Esophagus muscularis mucosa (tissue), 4 donors: ENCODE measurements at regions not wholly inside any gene's neighbourhood (a gene's known extent, or its start where the extent isn't known, plus 50 kb on each side); places are given as distances from the start of the nearest gene placed in this dataset.

Experiments used
- DNase-seq: peaks from one replicate; pipeline ENCODE4 v3.0.0-alpha.2; 2017; ENCODE audit errors: extremely low spot score
- H3K27ac ChIP-seq, 4 donors: fragments of 200-600 bp; sonication (generic); replicated peaks in 1 of 4; 1 replicate in 3 of 4; 2 replicates in 1 of 4; pipeline ENCODE4 v1.5.1; 2016 to 2019; ENCODE audit warnings: mild to moderate bottlenecking in 1 of 4
- H3K27me3 ChIP-seq, 4 donors: fragments of 200-600 bp; sonication (generic); one replicate each; pipeline versions ENCODE4 v1.5.1 to v1.6.0; 2016 to 2019
- H3K36me3 ChIP-seq, 4 donors: fragments of 200-600 bp; sonication (generic); one replicate each; pipeline ENCODE4 v1.5.1; 2016 to 2019
- H3K4me1 ChIP-seq, 4 donors: fragments of 200-600 bp; sonication (generic); one replicate each; pipeline ENCODE4 v1.5.1; 2016 to 2019
- H3K4me3 ChIP-seq, 4 donors: fragments of 200-600 bp; sonication (generic); 1 replicate in 2 of 4; 2 replicates in 2 of 4; pipeline ENCODE4 v1.5.1; 2016 to 2019; ENCODE audit warnings: mild to moderate bottlenecking in 4 of 4, moderate library complexity in 1 of 4
- H3K9me3 ChIP-seq, 4 donors: fragments of 200-600 bp; sonication (generic); 1 replicate in 3 of 4; 2 replicates in 1 of 4; pipeline ENCODE4 v1.5.1; 2016 to 2019
- EP300 ChIP-seq: sonication (generic); formaldehyde crosslinking; IDR thresholded peaks from one replicate; pipeline ENCODE4 v1.6.1; 2017; ENCODE audit warnings: antibody characterized with exemption
- POLR2A ChIP-seq: fragments of 450-650 bp; IDR thresholded peaks from one replicate; pipeline ENCODE4 v1.6.1; 2017; ENCODE audit warnings: antibody characterized with exemption, moderate library complexity, mild to moderate bottlenecking, low read depth
- POLR2AphosphoS5 ChIP-seq, 2 donors: sonication (generic); formaldehyde crosslinking; IDR thresholded peaks; one replicate each; pipeline ENCODE4 v1.6.1; 2017; ENCODE audit warnings: antibody characterized with exemption in 2 of 2
- WGBS: methylation state at CpG from one replicate; pipeline ENCODE4 v1.1.5; 2018; 5-methylcytosine and 5-hydroxymethylcytosine counted together
- intact Hi-C: fragments of 100-400 bp; cut with DNase I; formaldehyde crosslinking; loops from one replicate; pipeline ENCODE4 v1.15.1; 2023
- TF ChIP-seq, protein P1 (sequence below), 3 experiments: fragments of 200-600 bp in 2 of 3; fragments of 450-650 bp in 1 of 3; sonication (generic) in 2 of 3; IDR thresholded peaks; one replicate each; pipeline ENCODE4 v1.5.1; 2017 to 2019; ENCODE audit warnings: antibody characterized with exemption in 3 of 3, mild to moderate bottlenecking in 2 of 3, moderate library complexity in 1 of 3

DNA sequence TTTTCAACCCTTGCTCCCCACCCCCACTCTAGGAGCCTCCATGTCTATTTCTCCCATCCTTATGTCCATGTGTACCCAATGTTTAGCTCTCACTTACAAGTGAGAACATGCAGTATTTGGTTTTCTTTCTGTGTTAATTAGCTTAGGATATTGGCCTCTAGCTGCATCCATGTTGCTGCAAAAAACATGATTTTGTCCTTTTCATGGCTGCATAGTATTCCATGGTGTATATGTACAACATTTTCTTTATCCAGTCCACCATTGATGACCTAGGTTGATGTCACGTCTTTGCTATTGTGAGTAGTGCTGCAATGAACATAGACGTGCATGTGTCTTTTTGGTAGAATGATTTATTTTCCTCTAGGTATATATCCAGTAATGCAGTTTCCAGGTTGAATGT lies 472.8 kb downstream of the ZNF674 start:
- Histone ChIP-seq H3K36me3 (no peaks in the 10 kb centered on the region), H3K27ac (no peak overlapping the region), H3K9me3 (peaks cover 0 to 11% (median 0%) of the 10 kb centered on the region in 4 donors), H3K4me1 (no peaks in the 10 kb centered on the region), H3K27me3 (no peaks in the 10 kb centered on the region), H3K4me3 (no peak overlapping the region)
- no peak for DNase-seq
- WGBS = 78% methylated on average over 2 of the region's 2 CpGs
- intact Hi-C loops = no loop called here
- TF ChIP-seq EP300 (no peak), POLR2A (no peak), POLR2AphosphoS5 (IDR thresholded peaks at IDR 0.05) (no peak)
- TF ChIP-seq, protein P1, sequence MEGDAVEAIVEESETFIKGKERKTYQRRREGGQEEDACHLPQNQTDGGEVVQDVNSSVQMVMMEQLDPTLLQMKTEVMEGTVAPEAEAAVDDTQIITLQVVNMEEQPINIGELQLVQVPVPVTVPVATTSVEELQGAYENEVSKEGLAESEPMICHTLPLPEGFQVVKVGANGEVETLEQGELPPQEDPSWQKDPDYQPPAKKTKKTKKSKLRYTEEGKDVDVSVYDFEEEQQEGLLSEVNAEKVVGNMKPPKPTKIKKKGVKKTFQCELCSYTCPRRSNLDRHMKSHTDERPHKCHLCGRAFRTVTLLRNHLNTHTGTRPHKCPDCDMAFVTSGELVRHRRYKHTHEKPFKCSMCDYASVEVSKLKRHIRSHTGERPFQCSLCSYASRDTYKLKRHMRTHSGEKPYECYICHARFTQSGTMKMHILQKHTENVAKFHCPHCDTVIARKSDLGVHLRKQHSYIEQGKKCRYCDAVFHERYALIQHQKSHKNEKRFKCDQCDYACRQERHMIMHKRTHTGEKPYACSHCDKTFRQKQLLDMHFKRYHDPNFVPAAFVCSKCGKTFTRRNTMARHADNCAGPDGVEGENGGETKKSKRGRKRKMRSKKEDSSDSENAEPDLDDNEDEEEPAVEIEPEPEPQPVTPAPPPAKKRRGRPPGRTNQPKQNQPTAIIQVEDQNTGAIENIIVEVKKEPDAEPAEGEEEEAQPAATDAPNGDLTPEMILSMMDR (IDR thresholded peaks at IDR 0.05) = no peak

DNA sequence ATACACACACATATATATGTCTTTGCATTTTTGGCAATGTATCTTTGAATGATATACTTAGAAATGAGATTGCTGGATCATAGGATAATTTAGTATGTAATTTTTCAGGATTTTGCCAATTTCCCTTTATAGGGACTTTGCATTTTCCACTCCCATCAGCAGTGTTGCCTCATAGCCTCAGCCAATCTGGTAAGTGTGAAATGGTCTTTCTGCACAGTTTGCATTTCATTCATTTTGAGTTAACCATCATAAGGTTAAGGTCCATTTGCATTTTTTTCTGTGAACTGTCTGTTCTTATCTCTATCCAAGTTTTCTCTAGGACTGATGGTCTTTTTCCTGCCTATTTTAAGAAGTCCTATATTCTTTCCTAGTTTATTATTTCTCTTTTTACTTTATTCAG lies 474.8 kb downstream of the ZNF674 start:
- TF ChIP-seq EP300 = no peak
- TF ChIP-seq, protein P1 (IDR thresholded peaks at IDR 0.05) = no peak
- TF ChIP-seq POLR2A = no peak
- no peak for TF ChIP-seq POLR2AphosphoS5 (IDR thresholded peaks at IDR 0.05)

DNA sequence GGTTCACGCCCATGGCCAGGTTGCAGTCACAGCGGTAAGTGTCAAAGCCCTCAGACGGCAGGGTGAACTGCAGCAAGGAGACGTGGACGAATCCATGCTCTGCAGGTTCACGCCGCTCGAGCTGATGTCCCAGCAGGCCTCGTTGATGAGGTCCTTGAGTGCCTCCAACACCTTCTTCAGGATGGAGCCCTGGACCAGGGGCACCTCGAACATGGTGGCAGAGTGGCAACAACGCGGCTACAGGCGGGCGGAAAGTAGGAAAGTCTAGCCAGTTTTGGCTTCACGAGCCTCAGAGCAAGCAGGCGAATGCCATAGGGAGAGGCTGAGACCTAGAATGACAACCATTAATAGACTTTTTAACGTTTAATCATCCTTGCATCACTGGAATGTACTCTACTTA lies 485.9 kb downstream of the ZNF674 start:
- H3K9me3 ChIP-seq = peaks cover 0 to 9% (median 0%) of the 10 kb centered on the region in 4 donors
- H3K27me3 ChIP-seq = no peaks in the 10 kb centered on the region
- no peak overlapping the region for H3K27ac ChIP-seq
- H3K4me1 ChIP-seq = no peaks in the 10 kb centered on the region
- no peaks in the 10 kb centered on the region for H3K36me3 ChIP-seq
- TF ChIP-seq EP300 (no peak), POLR2AphosphoS5 (IDR thresholded peaks at IDR 0.05) (no peak), POLR2A (no peak)
- TF ChIP-seq, protein P1 (IDR thresholded peaks at IDR 0.05) = no peak
- no peak for DNase-seq
- WGBS = 83% methylated on average over 15 of the region's 17 CpGs
- intact Hi-C loops = no loop called here
- H3K4me3 ChIP-seq = no peak overlapping the region

More for the DNA sequence above, 474.8 kb downstream of the ZNF674 start:
- Histone ChIP-seq H3K27ac (no peak overlapping the region), H3K9me3 (peaks cover 0 to 9% (median 0%) of the 10 kb centered on the region in 4 donors), H3K4me3 (no peak overlapping the region), H3K36me3 (no peaks in the 10 kb centered on the region), H3K4me1 (no peaks in the 10 kb centered on the region), H3K27me3 (no peaks in the 10 kb centered on the region)
- no peak for DNase-seq
- intact Hi-C loops = no loop called here

DNA sequence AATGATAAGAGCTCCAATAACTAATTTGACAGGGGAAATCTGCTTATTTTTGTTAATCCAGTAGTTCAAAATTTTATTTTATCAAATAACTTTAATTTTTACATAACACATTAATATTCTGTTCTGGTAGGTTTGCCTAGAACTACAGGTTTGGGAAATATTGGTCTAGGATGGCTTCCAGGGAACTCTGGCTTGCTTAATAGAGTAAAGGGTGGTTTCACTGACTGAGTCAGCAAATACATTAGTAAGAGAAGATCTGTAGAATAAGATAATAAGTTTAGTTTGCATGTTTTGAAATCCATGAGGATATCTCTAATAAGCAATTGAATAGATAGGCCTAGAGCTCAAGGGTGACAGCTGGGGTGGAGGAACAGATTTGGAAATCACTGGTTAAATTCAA lies 500.7 kb downstream of the ZNF674 start:
- no peaks in the 10 kb centered on the region for H3K4me1 ChIP-seq
- intact Hi-C loops = no loop called here
- no peak overlapping the region for H3K4me3 ChIP-seq
- TF ChIP-seq, protein P1 (IDR thresholded peaks at IDR 0.05) = no peak
- TF ChIP-seq POLR2A (no peak), EP300 (no peak), POLR2AphosphoS5 (IDR thresholded peaks at IDR 0.05) (no peak)
- H3K27ac ChIP-seq = no peak overlapping the region
- no peaks in the 10 kb centered on the region for H3K27me3 ChIP-seq
- no peaks in the 10 kb centered on the region for H3K36me3 ChIP-seq
- no peak for DNase-seq
- H3K9me3 ChIP-seq = peaks cover 0 to 7% (median 0%) of the 10 kb centered on the region in 4 donors

DNA sequence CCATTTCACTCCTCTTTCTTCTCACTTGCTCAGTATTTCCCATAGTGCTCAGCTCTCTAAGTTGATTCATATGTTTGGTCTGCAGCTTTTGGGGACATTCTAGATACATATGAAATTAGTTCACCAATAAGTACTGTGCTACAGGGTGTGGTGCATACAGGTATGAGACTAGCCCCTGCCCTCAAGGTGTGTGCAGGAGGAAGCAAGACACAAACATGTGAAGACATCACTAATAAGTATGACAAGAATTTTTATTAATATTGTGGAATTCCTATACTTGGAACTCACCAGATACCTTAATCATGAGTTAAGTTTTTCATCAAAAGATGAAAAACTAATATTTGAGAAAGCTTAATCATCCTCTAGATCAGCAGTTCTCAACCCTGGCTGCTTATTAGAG lies 505.2 kb downstream of the ZNF674 start:
- no peak for TF ChIP-seq POLR2A
- TF ChIP-seq POLR2AphosphoS5 (IDR thresholded peaks at IDR 0.05) = no peak
- TF ChIP-seq EP300 = no peak
- TF ChIP-seq, protein P1 (IDR thresholded peaks at IDR 0.05) = no peak
- H3K4me3 ChIP-seq = no peak overlapping the region
- no peaks in the 10 kb centered on the region for H3K4me1 ChIP-seq
- no peaks in the 10 kb centered on the region for H3K27me3 ChIP-seq
- no peak for DNase-seq
- H3K36me3 ChIP-seq = no peaks in the 10 kb centered on the region
- H3K27ac ChIP-seq = no peak overlapping the region
- peaks cover 0 to 7% (median 0%) of the 10 kb centered on the region in 4 donors for H3K9me3 ChIP-seq
- intact Hi-C loops = no loop called here
